ENCODE measurements at regions not wholly inside any gene's neighbourhood (a gene's known extent, or its start where the extent isn't known, plus 50 kb on each side); places are given as distances from the start of the nearest gene placed in this dataset.

DNA sequence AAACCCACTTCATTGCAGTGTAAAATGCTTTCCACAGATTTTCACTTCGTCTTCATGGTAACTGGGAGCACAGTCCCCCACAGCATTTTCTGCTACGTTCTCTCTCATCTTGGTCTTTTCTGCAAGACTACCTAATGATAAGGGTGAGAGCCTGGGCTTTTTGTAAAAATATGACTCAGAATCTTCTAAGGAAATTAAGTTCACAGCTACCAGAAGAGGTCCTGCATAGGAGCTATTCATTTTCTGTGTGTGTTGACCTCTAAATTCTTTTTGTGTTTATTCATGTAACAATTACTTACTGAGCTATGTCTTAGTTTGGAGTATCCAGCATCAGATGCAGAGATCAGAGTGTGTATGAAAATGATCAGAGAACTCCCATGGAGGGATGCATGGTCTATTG lies 192.2 kb downstream of the CPEB2 start:
- no peak overlapping the region for H3K27ac ChIP-seq
- no peaks in the 10 kb centered on the region for H3K36me3 ChIP-seq (ENCODE audit: insufficient read depth)
- no peak overlapping the region for H3K9ac ChIP-seq
- H3K4me1 ChIP-seq (ENCODE audit: low read depth, poor library complexity, severe bottlenecking) = no peaks in the 10 kb centered on the region
- H2AFZ ChIP-seq (ENCODE audit: low read depth) = no peak overlapping the region
- TF ChIP-seq, protein P1, sequence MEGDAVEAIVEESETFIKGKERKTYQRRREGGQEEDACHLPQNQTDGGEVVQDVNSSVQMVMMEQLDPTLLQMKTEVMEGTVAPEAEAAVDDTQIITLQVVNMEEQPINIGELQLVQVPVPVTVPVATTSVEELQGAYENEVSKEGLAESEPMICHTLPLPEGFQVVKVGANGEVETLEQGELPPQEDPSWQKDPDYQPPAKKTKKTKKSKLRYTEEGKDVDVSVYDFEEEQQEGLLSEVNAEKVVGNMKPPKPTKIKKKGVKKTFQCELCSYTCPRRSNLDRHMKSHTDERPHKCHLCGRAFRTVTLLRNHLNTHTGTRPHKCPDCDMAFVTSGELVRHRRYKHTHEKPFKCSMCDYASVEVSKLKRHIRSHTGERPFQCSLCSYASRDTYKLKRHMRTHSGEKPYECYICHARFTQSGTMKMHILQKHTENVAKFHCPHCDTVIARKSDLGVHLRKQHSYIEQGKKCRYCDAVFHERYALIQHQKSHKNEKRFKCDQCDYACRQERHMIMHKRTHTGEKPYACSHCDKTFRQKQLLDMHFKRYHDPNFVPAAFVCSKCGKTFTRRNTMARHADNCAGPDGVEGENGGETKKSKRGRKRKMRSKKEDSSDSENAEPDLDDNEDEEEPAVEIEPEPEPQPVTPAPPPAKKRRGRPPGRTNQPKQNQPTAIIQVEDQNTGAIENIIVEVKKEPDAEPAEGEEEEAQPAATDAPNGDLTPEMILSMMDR (conservative IDR thresholded peaks at IDR 0.05; ENCODE audit: low read depth, low read length) = no peak
- H4K20me1 ChIP-seq (ENCODE audit: insufficient read depth) = no peaks in the 10 kb centered on the region
- no peaks in the 10 kb centered on the region for H3K79me2 ChIP-seq (ENCODE audit: insufficient read depth, low read depth)
- H3K4me2 ChIP-seq = no peak overlapping the region
- no peak overlapping the region for H3K4me3 ChIP-seq (IDR thresholded peaks at IDR 0.05; ENCODE audit: insufficient read depth, low read depth, low read length)
- H3K27me3 ChIP-seq (ENCODE audit: insufficient read depth, low read depth) = no peaks in the 10 kb centered on the region

GRCh38 chr4:15197005-15197404 lies 194.7 kb downstream of the CPEB2 start:
- Histone ChIP-seq H3K79me2 (ENCODE audit: insufficient read depth, low read depth) (no peaks in the 10 kb centered on the region), H3K27ac (no peak overlapping the region), H3K36me3 (ENCODE audit: insufficient read depth) (no peaks in the 10 kb centered on the region), H2AFZ (ENCODE audit: low read depth) (no peak overlapping the region), H4K20me1 (ENCODE audit: insufficient read depth) (no peaks in the 10 kb centered on the region), H3K4me1 (ENCODE audit: low read depth, poor library complexity, severe bottlenecking) (no peaks in the 10 kb centered on the region), H3K4me2 (no peak overlapping the region), H3K27me3 (ENCODE audit: insufficient read depth, low read depth) (no peaks in the 10 kb centered on the region), H3K9ac (no peak overlapping the region), H3K4me3 (IDR thresholded peaks at IDR 0.05; ENCODE audit: insufficient read depth, low read depth, low read length) (no peak overlapping the region)
- TF ChIP-seq, protein P1 (conservative IDR thresholded peaks at IDR 0.05; ENCODE audit: low read depth, low read length) = no peak

GRCh38 chr4:15198070-15198727 lies 195.9 kb downstream of the CPEB2 start:
- Histone ChIP-seq H3K4me3 (IDR thresholded peaks at IDR 0.05; ENCODE audit: insufficient read depth, low read depth, low read length) (no peak overlapping the region), H3K4me1 (ENCODE audit: low read depth, poor library complexity, severe bottlenecking) (no peaks in the 10 kb centered on the region), H3K27ac (no peak overlapping the region), H4K20me1 (ENCODE audit: insufficient read depth) (no peaks in the 10 kb centered on the region), H3K27me3 (ENCODE audit: insufficient read depth, low read depth) (no peaks in the 10 kb centered on the region), H3K4me2 (no peak overlapping the region), H3K36me3 (ENCODE audit: insufficient read depth) (no peaks in the 10 kb centered on the region), H3K9ac (no peak overlapping the region), H2AFZ (ENCODE audit: low read depth) (no peak overlapping the region), H3K79me2 (ENCODE audit: insufficient read depth, low read depth) (no peaks in the 10 kb centered on the region)
- TF ChIP-seq, protein P1 (conservative IDR thresholded peaks at IDR 0.05; ENCODE audit: low read depth, low read length) = no peak

GRCh38 chr4:15201782-15202181 lies 199.5 kb downstream of the CPEB2 start:
- no peak overlapping the region for H3K4me3 ChIP-seq (IDR thresholded peaks at IDR 0.05; ENCODE audit: insufficient read depth, low read depth, low read length)
- no peak overlapping the region for H3K9ac ChIP-seq
- no peak overlapping the region for H3K4me2 ChIP-seq
- H2AFZ ChIP-seq (ENCODE audit: low read depth) = no peak overlapping the region
- TF ChIP-seq, protein P1 (conservative IDR thresholded peaks at IDR 0.05; ENCODE audit: low read depth, low read length) = no peak
- no peaks in the 10 kb centered on the region for H3K36me3 ChIP-seq (ENCODE audit: insufficient read depth)
- H4K20me1 ChIP-seq (ENCODE audit: insufficient read depth) = no peaks in the 10 kb centered on the region
- H3K27ac ChIP-seq = no peak overlapping the region
- no peaks in the 10 kb centered on the region for H3K27me3 ChIP-seq (ENCODE audit: insufficient read depth, low read depth)
- H3K4me1 ChIP-seq (ENCODE audit: low read depth, poor library complexity, severe bottlenecking) = no peaks in the 10 kb centered on the region
- no peaks in the 10 kb centered on the region for H3K79me2 ChIP-seq (ENCODE audit: insufficient read depth, low read depth)
